K562 (cell line): ENCODE measurements at regions not wholly inside any gene's neighbourhood (a gene's known extent, or its start where the extent isn't known, plus 50 kb on each side); places are given as distances from the start of the nearest gene placed in this dataset.

Source experiments
- HNRNPH1 ChIP-seq: fragments of 200-400 bp; formaldehyde crosslinking; optimal IDR thresholded peaks from 2 replicates; pipeline ENCODE3; 2017; ENCODE audit warnings: low read depth, mild to moderate bottlenecking, low read length, moderate library complexity
- MYBL2 ChIP-seq, 2 experiments: fragments of 450-650 bp in 1 of 2; sonication (generic) in 1 of 2; formaldehyde crosslinking in 1 of 2; IDR thresholded peaks; 2 replicates each; pipeline versions ENCODE4 v1.6.1 to v1.8.1; 2017 to 2022; ENCODE audit warnings: borderline replicate concordance in 1 of 2, inconsistent platforms in 1 of 2, low read depth in 1 of 2, mild to moderate bottlenecking in 1 of 2, missing genetic modification reagents in 1 of 2, moderate library complexity in 1 of 2
- ZNF184 ChIP-seq: sonication (generic); formaldehyde crosslinking; IDR thresholded peaks from 2 replicates; pipeline ENCODE4 v1.5.0; 2020; ENCODE audit warnings: missing genetic modification reagents
- ZNF445 ChIP-seq: fragments of 250-450 bp; sonication (Bioruptor Pico); IDR thresholded peaks from 2 replicates; pipeline ENCODE4 v1.4.0; 2020; ENCODE audit warnings: low read depth, mild to moderate bottlenecking, moderate library complexity
- TF ChIP-seq, protein P1 (sequence below), 2 experiments: fragments of 450-650 bp; IDR thresholded peaks; 2 replicates each; pipeline ENCODE4 v1.6.1; 2016; ENCODE audit warnings: mild to moderate bottlenecking in 2 of 2, borderline replicate concordance in 1 of 2, low read depth in 1 of 2, moderate library complexity in 1 of 2
- TF ChIP-seq, protein P2 (sequence below): fragments of 250-450 bp; sonication (Bioruptor Pico); IDR thresholded peaks from 2 replicates; pipeline ENCODE4 v1.6.1; 2021; ENCODE audit warnings: mild to moderate bottlenecking
- TF ChIP-seq, protein P3 (sequence below): fragments of 450-650 bp; IDR thresholded peaks from 2 replicates; pipeline ENCODE4 v1.6.1; 2017; ENCODE audit warnings: antibody characterized with exemption, mild to moderate bottlenecking

DNA sequence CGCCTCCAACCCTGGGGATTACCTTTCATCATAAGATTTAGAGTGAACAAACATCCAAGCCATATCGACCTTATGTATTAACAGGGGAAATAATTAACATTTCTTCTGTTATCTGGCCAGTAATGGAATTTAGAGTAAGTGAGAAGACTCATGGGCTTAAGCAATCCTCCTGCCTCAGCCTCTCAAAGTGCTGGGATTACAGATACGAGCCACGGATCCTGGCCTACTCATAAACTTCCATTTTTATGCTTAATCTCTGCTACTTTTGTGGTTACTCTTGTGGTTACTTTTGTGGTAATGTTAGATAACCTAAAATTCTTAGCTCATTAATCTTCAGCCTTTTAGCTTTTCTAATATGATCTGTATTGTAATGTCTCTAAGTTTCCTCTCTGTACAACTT is 159.3 kb upstream of the SLC8A1 start (continued):
- TF ChIP-seq, protein P1, sequence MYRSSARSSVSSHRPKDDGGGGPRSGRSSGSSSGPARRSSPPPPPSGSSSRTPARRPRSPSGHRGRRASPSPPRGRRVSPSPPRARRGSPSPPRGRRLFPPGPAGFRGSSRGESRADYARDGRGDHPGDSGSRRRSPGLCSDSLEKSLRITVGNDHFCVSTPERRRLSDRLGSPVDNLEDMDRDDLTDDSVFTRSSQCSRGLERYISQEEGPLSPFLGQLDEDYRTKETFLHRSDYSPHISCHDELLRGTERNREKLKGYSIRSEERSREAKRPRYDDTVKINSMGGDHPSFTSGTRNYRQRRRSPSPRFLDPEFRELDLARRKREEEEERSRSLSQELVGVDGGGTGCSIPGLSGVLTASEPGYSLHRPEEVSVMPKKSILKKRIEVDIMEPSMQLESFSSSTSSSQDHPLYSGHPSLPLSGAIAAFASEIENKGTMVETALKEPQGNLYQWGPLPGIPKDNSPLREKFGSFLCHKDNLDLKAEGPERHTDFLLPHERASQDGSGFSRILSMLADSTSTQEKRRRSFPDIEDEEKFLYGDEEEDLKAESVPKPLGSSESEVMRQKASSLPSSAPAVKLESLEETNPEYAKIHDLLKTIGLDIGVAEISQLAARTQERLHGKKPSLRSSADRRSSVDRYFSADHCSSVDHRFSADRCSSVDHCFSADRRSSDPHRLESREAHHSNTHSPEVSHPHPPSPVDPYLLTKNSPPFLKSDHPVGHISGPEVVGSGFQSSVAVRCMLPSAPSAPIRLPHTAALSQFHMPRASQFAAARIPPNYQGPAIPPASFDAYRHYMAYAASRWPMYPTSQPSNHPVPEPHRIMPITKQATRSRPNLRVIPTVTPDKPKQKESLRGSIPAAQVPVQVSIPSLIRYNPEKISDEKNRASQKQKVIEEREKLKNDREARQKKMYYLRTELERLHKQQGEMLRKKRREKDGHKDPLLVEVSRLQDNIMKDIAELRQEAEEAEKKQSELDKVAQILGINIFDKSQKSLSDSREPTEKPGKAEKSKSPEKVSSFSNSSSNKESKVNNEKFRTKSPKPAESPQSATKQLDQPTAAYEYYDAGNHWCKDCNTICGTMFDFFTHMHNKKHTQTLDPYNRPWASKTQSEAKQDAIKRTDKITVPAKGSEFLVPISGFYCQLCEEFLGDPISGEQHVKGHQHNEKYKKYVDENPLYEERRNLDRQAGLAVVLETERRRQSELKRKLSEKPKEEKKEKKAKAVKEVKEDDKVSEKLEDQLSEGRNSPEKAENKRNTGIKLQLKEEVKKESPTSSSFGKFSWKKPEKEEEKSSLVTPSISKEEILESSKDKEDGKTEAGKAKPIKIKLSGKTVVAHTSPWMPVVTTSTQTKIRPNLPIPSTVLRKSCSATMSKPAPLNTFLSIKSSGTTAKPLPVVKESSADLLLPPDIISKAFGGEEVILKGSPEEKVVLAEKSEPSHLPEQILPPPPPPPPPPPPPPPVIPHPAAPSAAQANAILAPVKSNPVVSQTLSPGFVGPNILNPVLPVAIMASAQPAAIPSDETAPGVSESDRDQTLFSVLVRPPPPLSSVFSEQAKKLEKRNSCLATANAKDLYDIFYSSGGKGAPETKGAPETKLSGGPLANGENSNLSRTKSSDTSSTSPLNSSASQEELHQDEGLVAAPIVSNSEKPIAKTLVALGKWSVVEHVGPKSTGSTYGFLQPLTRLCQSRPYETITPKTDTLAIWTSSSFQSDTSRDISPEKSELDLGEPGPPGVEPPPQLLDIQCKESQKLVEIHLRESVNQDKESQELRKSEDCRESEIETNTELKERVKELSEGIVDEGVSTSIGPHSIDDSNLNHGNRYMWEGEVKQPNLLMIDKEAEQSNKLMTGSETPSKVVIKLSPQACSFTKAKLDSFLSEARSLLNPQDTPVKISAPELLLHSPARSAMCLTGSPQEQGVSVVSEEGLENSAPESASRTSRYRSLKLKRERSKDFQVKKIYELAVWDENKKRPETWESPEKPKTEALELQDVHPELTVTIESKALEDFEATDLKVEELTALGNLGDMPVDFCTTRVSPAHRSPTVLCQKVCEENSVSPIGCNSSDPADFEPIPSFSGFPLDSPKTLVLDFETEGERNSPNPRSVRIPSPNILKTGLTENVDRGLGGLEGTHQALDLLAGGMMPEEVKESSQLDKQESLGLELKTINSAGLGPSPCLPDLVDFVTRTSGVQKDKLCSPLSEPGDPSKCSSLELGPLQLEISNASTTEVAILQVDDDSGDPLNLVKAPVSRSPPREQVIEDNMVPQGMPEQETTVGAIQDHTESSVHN (IDR thresholded peaks at IDR 0.05; ENCODE audit: borderline replicate concordance in 1 of 2, low read depth in 1 of 2), result no peak
- no peak for TF ChIP-seq ZNF184 (CRISPR knock-in tag)
- TF ChIP-seq HNRNPH1, result no peak
- TF ChIP-seq, protein P2, sequence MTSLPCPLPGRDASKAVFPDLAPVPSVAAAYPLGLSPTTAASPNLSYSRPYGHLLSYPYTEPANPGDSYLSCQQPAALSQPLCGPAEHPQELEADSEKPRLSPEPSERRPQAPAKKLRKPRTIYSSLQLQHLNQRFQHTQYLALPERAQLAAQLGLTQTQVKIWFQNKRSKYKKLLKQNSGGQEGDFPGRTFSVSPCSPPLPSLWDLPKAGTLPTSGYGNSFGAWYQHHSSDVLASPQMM (CRISPR knock-in tag), result no peak
- TF ChIP-seq MYBL2 (IDR thresholded peaks at IDR 0.05; ENCODE audit: low read depth), result no peak
- TF ChIP-seq MYBL2 (CRISPR knock-in tag; IDR thresholded peaks at IDR 0.05; ENCODE audit: borderline replicate concordance), result no peak
- TF ChIP-seq, protein P3, sequence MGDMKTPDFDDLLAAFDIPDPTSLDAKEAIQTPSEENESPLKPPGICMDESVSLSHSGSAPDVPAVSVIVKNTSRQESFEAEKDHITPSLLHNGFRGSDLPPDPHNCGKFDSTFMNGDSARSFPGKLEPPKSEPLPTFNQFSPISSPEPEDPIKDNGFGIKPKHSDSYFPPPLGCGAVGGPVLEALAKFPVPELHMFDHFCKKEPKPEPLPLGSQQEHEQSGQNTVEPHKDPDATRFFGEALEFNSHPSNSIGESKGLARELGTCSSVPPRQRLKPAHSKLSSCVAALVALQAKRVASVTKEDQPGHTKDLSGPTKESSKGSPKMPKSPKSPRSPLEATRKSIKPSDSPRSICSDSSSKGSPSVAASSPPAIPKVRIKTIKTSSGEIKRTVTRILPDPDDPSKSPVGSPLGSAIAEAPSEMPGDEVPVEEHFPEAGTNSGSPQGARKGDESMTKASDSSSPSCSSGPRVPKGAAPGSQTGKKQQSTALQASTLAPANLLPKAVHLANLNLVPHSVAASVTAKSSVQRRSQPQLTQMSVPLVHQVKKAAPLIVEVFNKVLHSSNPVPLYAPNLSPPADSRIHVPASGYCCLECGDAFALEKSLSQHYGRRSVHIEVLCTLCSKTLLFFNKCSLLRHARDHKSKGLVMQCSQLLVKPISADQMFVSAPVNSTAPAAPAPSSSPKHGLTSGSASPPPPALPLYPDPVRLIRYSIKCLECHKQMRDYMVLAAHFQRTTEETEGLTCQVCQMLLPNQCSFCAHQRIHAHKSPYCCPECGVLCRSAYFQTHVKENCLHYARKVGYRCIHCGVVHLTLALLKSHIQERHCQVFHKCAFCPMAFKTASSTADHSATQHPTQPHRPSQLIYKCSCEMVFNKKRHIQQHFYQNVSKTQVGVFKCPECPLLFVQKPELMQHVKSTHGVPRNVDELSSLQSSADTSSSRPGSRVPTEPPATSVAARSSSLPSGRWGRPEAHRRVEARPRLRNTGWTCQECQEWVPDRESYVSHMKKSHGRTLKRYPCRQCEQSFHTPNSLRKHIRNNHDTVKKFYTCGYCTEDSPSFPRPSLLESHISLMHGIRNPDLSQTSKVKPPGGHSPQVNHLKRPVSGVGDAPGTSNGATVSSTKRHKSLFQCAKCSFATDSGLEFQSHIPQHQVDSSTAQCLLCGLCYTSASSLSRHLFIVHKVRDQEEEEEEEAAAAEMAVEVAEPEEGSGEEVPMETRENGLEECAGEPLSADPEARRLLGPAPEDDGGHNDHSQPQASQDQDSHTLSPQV, result no peak
- TF ChIP-seq ZNF445, result no peak
